ENCODE measurements at regions not wholly inside any gene's neighbourhood (a gene's known extent, or its start where the extent isn't known, plus 50 kb on each side); places are given as distances from the start of the nearest gene placed in this dataset.
A peak's percentile ranks its signal among the peaks of the same experiment; 100 is the strongest.

GRCh38 chr2:71749671-71750101 is 296.3 kb downstream of the DYSF start:
- H3K36me3 ChIP-seq (ENCODE audit: control insufficient read depth in 1 of 2, insufficient read depth in 2 of 2, low read length in 2 of 2) = no peaks in the 10 kb centered on the region
- peak; percentile 64 to 87 for DNase-seq
- peak overlapping the region; percentile 13 for H2AK5ac ChIP-seq (ENCODE audit: low read length)
- peaks cover 2% of the 10 kb centered on the region for H3K9me3 ChIP-seq (ENCODE audit: insufficient read depth, low read depth, low read length)
- H2AFZ ChIP-seq (ENCODE audit: insufficient read depth, low read length, poor library complexity) = no peak overlapping the region
- no peak overlapping the region for H3K18ac ChIP-seq (ENCODE audit: low read length)
- no peak overlapping the region for H3K23ac ChIP-seq (ENCODE audit: low read length)
- H2BK12ac ChIP-seq (ENCODE audit: low read length) = peak overlapping the region; percentile 47
- H3K27me3 ChIP-seq (ENCODE audit: insufficient read depth, low read length) = no peaks in the 10 kb centered on the region
- peak overlapping the region; percentile 23 for H2BK120ac ChIP-seq (ENCODE audit: insufficient read depth, low read length, poor library complexity)
- H4K8ac ChIP-seq (ENCODE audit: low read depth, low read length) = no peak overlapping the region
- no peak overlapping the region for H4K12ac ChIP-seq (ENCODE audit: low read depth, low read length)
- H3K79me2 ChIP-seq (ENCODE audit: control insufficient read depth, insufficient read depth, low read length, poor library complexity) = no peaks in the 10 kb centered on the region
- no peak overlapping the region for H3K4ac ChIP-seq (ENCODE audit: low read depth, low read length)
- no peak overlapping the region for H3K27ac ChIP-seq (ENCODE audit: low read depth, low read length)
- peaks cover 47 to 50% of the 10 kb centered on the region in 2 experiments for H3K4me1 ChIP-seq (ENCODE audit: control insufficient read depth in 1 of 2, insufficient read depth in 2 of 2, low read length in 2 of 2)
- peaks cover 21% of the 10 kb centered on the region for H3K79me1 ChIP-seq (ENCODE audit: low read length)
- H3K4me2 ChIP-seq (ENCODE audit: low read length) = no peak overlapping the region
- no peak overlapping the region for H3K9ac ChIP-seq (ENCODE audit: low read length)
- peak overlapping the region; percentile 20 for H3K14ac ChIP-seq (ENCODE audit: low read length)
- no peak overlapping the region for H3K4me3 ChIP-seq (ENCODE audit: low read depth, low read length)
- H2BK5ac ChIP-seq (ENCODE audit: low read depth, low read length, poor library complexity) = no peak overlapping the region
- H4K91ac ChIP-seq (ENCODE audit: low read depth, low read length) = peak overlapping the region; percentile 27
- WGBS (ENCODE audit: extremely low coverage, insufficient coverage, insufficient read length) = no CpG with 5 or more reads among the region's 3 CpGs

GRCh38 chr2:71748227-71748626 is 294.9 kb downstream of the DYSF start:
- Histone ChIP-seq H3K9me3 (ENCODE audit: insufficient read depth, low read depth, low read length) (peaks cover 2% of the 10 kb centered on the region), H2BK120ac (ENCODE audit: insufficient read depth, low read length, poor library complexity) (peak overlapping the region; percentile 90), H3K9ac (ENCODE audit: low read length) (no peak overlapping the region), H2AFZ (ENCODE audit: insufficient read depth, low read length, poor library complexity) (no peak overlapping the region), H2BK12ac (ENCODE audit: low read length) (peak overlapping the region; percentile 63), H4K91ac (ENCODE audit: low read depth, low read length) (peak overlapping the region; percentile 92), H3K4ac (ENCODE audit: low read depth, low read length) (peak overlapping the region; percentile 17), H3K4me2 (ENCODE audit: low read length) (peak overlapping the region; percentile 31), H3K27ac (ENCODE audit: low read depth, low read length) (peak overlapping the region; percentile 82), H4K12ac (ENCODE audit: low read depth, low read length) (no peak overlapping the region), H2AK5ac (ENCODE audit: low read length) (peak overlapping the region; percentile 30), H4K8ac (ENCODE audit: low read depth, low read length) (peak overlapping the region; percentile 77), H3K18ac (ENCODE audit: low read length) (peak overlapping the region; percentile 71), H3K4me3 (ENCODE audit: low read depth, low read length) (no peak overlapping the region), H3K79me1 (ENCODE audit: low read length) (peaks cover 25% of the 10 kb centered on the region), H3K27me3 (ENCODE audit: insufficient read depth, low read length) (no peaks in the 10 kb centered on the region), H3K79me2 (ENCODE audit: control insufficient read depth, insufficient read depth, low read length, poor library complexity) (no peaks in the 10 kb centered on the region), H3K36me3 (ENCODE audit: control insufficient read depth in 1 of 2, insufficient read depth in 2 of 2, low read length in 2 of 2) (no peaks in the 10 kb centered on the region), H3K4me1 (ENCODE audit: control insufficient read depth in 1 of 2, insufficient read depth in 2 of 2, low read length in 2 of 2) (peaks cover 56 to 60% of the 10 kb centered on the region in 2 experiments), H3K14ac (ENCODE audit: low read length) (peak overlapping the region; percentile 78), H2BK5ac (ENCODE audit: low read depth, low read length, poor library complexity) (peak overlapping the region; percentile 78), H3K23ac (ENCODE audit: low read length) (no peak overlapping the region)
- DNase-seq = peak; percentile 62 to 76
- WGBS (ENCODE audit: extremely low coverage, insufficient coverage, insufficient read length) = no CpG with 5 or more reads among the region's 5 CpGs

DNA sequence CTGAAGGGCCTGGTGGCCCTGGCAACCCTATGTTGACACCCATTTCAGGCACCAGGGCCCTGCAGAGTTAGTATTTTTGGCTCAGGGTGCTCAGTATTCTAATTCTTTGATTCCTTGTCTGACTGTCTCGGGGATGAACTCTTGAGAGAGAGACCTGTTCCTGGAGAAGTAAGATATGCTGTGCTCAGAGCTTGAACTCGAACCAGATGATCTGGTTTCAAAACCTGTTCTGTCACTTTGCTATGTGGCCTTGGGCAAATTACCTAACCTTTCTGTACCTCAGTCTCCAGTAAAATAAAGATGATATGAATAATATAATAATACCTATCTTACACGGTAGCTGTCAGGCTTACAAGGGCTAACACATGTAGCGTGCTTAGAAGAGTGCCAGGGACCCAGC is 294.2 kb downstream of the DYSF start:
- Histone ChIP-seq H3K27me3 (ENCODE audit: insufficient read depth, low read length) (no peaks in the 10 kb centered on the region), H2BK12ac (ENCODE audit: low read length) (peak overlapping the region; percentile 66), H2AK5ac (ENCODE audit: low read length) (peak overlapping the region; percentile 31), H3K4me2 (ENCODE audit: low read length) (peak overlapping the region; percentile 54), H3K79me2 (ENCODE audit: control insufficient read depth, insufficient read depth, low read length, poor library complexity) (no peaks in the 10 kb centered on the region), H3K4me1 (ENCODE audit: control insufficient read depth in 1 of 2, insufficient read depth in 2 of 2, low read length in 2 of 2) (peaks cover 60 to 66% of the 10 kb centered on the region in 2 experiments), H3K36me3 (ENCODE audit: control insufficient read depth in 1 of 2, insufficient read depth in 2 of 2, low read length in 2 of 2) (no peaks in the 10 kb centered on the region), H3K14ac (ENCODE audit: low read length) (peak overlapping the region; percentile 78), H2BK120ac (ENCODE audit: insufficient read depth, low read length, poor library complexity) (peak overlapping the region; percentile 94), H2BK5ac (ENCODE audit: low read depth, low read length, poor library complexity) (peak overlapping the region; percentile 93), H3K79me1 (ENCODE audit: low read length) (peaks cover 25% of the 10 kb centered on the region), H4K91ac (ENCODE audit: low read depth, low read length) (peak overlapping the region; percentile 96), H3K23ac (ENCODE audit: low read length) (no peak overlapping the region), H4K12ac (ENCODE audit: low read depth, low read length) (peak overlapping the region; percentile 33), H4K8ac (ENCODE audit: low read depth, low read length) (peak overlapping the region; percentile 77), H3K18ac (ENCODE audit: low read length) (peak overlapping the region; percentile 84), H3K9me3 (ENCODE audit: insufficient read depth, low read depth, low read length) (peaks cover 2% of the 10 kb centered on the region), H2AFZ (ENCODE audit: insufficient read depth, low read length, poor library complexity) (peak overlapping the region; percentile 30), H3K27ac (ENCODE audit: low read depth, low read length) (peak overlapping the region; percentile 82), H3K4me3 (ENCODE audit: low read depth, low read length) (no peak overlapping the region), H3K4ac (ENCODE audit: low read depth, low read length) (peak overlapping the region; percentile 38), H3K9ac (ENCODE audit: low read length) (peak overlapping the region; percentile 64)
- WGBS (ENCODE audit: extremely low coverage, insufficient coverage, insufficient read length) = no CpG with 5 or more reads among the region's 4 CpGs
- peak; percentile 93 to 99 for DNase-seq

DNA sequence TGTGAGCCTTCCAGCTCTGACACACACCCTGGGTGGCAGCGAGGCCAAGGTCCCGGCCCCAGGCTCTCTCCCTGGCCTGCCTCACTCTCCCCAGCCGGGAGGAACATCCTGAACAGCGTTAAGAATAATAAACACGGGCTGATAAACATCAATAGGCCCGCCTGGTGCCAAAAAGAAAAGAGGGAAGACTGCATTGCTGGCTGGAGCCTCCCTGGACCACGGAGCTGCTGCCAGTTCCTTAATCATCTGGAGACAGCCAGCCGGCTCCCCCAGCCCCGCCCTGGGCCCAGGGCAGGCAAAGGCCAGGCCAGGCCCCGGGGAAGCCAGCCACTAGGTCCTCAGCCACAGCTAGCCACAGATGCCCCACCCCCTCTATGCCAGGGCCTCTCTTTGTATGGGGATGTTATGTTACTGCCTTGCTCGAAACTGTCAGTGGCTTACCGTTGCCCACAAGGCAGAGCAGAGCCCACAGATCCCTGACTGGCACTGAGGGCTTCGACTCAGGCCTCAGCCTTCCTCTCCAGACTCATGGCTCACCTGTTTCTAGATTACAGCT is 293.7 kb downstream of the DYSF start:
- peak overlapping the region; percentile 64 for H3K9ac ChIP-seq (ENCODE audit: low read length)
- peak overlapping the region; percentile 66 for H2BK12ac ChIP-seq (ENCODE audit: low read length)
- peak overlapping the region; percentile 93 for H2BK5ac ChIP-seq (ENCODE audit: low read depth, low read length, poor library complexity)
- peak overlapping the region; percentile 84 for H3K18ac ChIP-seq (ENCODE audit: low read length)
- peak; percentile 10 to 20 for DNase-seq
- peak overlapping the region; percentile 94 for H2BK120ac ChIP-seq (ENCODE audit: insufficient read depth, low read length, poor library complexity)
- H3K4ac ChIP-seq (ENCODE audit: low read depth, low read length) = peak overlapping the region; percentile 38
- no peaks in the 10 kb centered on the region for H3K27me3 ChIP-seq (ENCODE audit: insufficient read depth, low read length)
- peak overlapping the region; percentile 33 for H4K12ac ChIP-seq (ENCODE audit: low read depth, low read length)
- peak overlapping the region; percentile 30 for H2AFZ ChIP-seq (ENCODE audit: insufficient read depth, low read length, poor library complexity)
- H3K4me1 ChIP-seq (ENCODE audit: control insufficient read depth in 1 of 2, insufficient read depth in 2 of 2, low read length in 2 of 2) = peaks cover 60 to 68% of the 10 kb centered on the region in 2 experiments
- peak overlapping the region; percentile 61 for H4K8ac ChIP-seq (ENCODE audit: low read depth, low read length)
- H3K4me2 ChIP-seq (ENCODE audit: low read length) = peak overlapping the region; percentile 54
- peak overlapping the region; percentile 96 for H4K91ac ChIP-seq (ENCODE audit: low read depth, low read length)
- no CpG with 5 or more reads among the region's 13 CpGs for WGBS (ENCODE audit: extremely low coverage, insufficient coverage, insufficient read length)
- no peak overlapping the region for H3K4me3 ChIP-seq (ENCODE audit: low read depth, low read length)
- no peak overlapping the region for H3K23ac ChIP-seq (ENCODE audit: low read length)
- H3K14ac ChIP-seq (ENCODE audit: low read length) = peak overlapping the region; percentile 38
- H3K79me1 ChIP-seq (ENCODE audit: low read length) = peaks cover 25% of the 10 kb centered on the region
- H3K9me3 ChIP-seq (ENCODE audit: insufficient read depth, low read depth, low read length) = peaks cover 2% of the 10 kb centered on the region
- H3K36me3 ChIP-seq (ENCODE audit: control insufficient read depth in 1 of 2, insufficient read depth in 2 of 2, low read length in 2 of 2) = no peaks in the 10 kb centered on the region
- peak overlapping the region; percentile 31 for H2AK5ac ChIP-seq (ENCODE audit: low read length)
- H3K79me2 ChIP-seq (ENCODE audit: control insufficient read depth, insufficient read depth, low read length, poor library complexity) = no peaks in the 10 kb centered on the region
- peak overlapping the region; percentile 82 for H3K27ac ChIP-seq (ENCODE audit: low read depth, low read length)
